Naive thymus-derived CD4-positive, alpha-beta T cell (primary cell): ENCODE measurements at regions not wholly inside any gene's neighbourhood (a gene's known extent, or its start where the extent isn't known, plus 50 kb on each side); places are given as distances from the start of the nearest gene placed in this dataset.

Experiments used
- ATAC-seq: fragments of 150-1000 bp; cut with Tn5 transposase; 2 replicates; pipeline ENCODE4 v1.10.0; 2021; ENCODE audit warnings: mild to moderate bottlenecking, moderate library complexity
- CTCF ChIA-PET: fragments of 350-600 bp; sonication (Branson Sonifier 250); formaldehyde crosslinking; loops from one replicate; lab custom pipeline; 2021; ENCODE audit warnings: antibody characterized with exemption; lab: Charles Lee
- POLR2A ChIA-PET: fragments of 350-600 bp; sonication (Branson Sonifier 250); formaldehyde crosslinking; loops from one replicate; lab custom pipeline; 2021; ENCODE audit warnings: antibody characterized with exemption, inconsistent platforms; lab: Charles Lee
- DNase-seq, 9 donors: peaks; one replicate each; pipeline versions ENCODE4 v3.0.0 to v3.0.0-alpha.2; 2020 to 2022; ENCODE audit warnings: mixed read lengths in 1 of 9
- H3K27ac ChIP-seq: one replicate; pipeline ENCODE4 v1.7.0; 2013; ENCODE audit warnings: mild to moderate bottlenecking, low read depth, low read length, moderate library complexity
- H3K27me3 ChIP-seq, 2 donors: one replicate each; pipeline ENCODE4 v1.7.0; 2013; ENCODE audit warnings: low read length in 2 of 2, mild to moderate bottlenecking in 2 of 2, moderate library complexity in 2 of 2; ENCODE audit not compliant: control insufficient read depth in 2 of 2, insufficient read depth in 2 of 2
- H3K36me3 ChIP-seq, 3 experiments: 1 replicate in 2 of 3; 2 replicates in 1 of 3; pipeline ENCODE4 v1.7.0; 2013; ENCODE audit warnings: low read length in 3 of 3, mild to moderate bottlenecking in 3 of 3, moderate library complexity in 1 of 3; ENCODE audit not compliant: insufficient read depth in 3 of 3, control insufficient read depth in 2 of 3
- H3K4me1 ChIP-seq, 2 donors: one replicate each; pipeline ENCODE4 v1.7.0; 2013; ENCODE audit warnings: low read length in 2 of 2, mild to moderate bottlenecking in 2 of 2, moderate library complexity in 1 of 2; ENCODE audit not compliant: control insufficient read depth in 2 of 2, insufficient read depth in 2 of 2
- H3K4me3 ChIP-seq: 2 replicates; pipeline ENCODE4 v1.7.0; 2013; ENCODE audit warnings: mild to moderate bottlenecking, low read length
- H3K9me3 ChIP-seq, 3 experiments: 1 replicate in 2 of 3; 2 replicates in 1 of 3; pipeline ENCODE4 v1.7.0; 2013; ENCODE audit warnings: low read length in 3 of 3; ENCODE audit not compliant: control insufficient read depth in 2 of 3
- H3K27ac Mint-ChIP-seq, 9 donors: one replicate each; pipeline ENCODE4 v1.8.0; 2020 to 2022; ENCODE audit warnings: mixed read lengths in 9 of 9, mild to moderate bottlenecking in 8 of 9, moderate library complexity in 5 of 9, inconsistent platforms in 2 of 9
- H3K27me3 Mint-ChIP-seq, 5 donors: one replicate each; pipeline ENCODE4 v1.8.0; 2021 to 2022; ENCODE audit warnings: mixed read lengths in 5 of 5, mild to moderate bottlenecking in 1 of 5
- H3K36me3 Mint-ChIP-seq, 5 donors: one replicate each; pipeline ENCODE4 v1.8.0; 2020 to 2022; ENCODE audit warnings: mixed read lengths in 5 of 5, mild to moderate bottlenecking in 3 of 5, inconsistent platforms in 1 of 5
- H3K4me1 Mint-ChIP-seq, 7 donors: one replicate each; pipeline ENCODE4 v1.8.0; 2020 to 2022; ENCODE audit warnings: mixed read lengths in 7 of 7, mild to moderate bottlenecking in 3 of 7, inconsistent platforms in 1 of 7
- H3K4me3 Mint-ChIP-seq, 10 donors: one replicate each; pipeline ENCODE4 v1.8.0; 2020 to 2022; ENCODE audit warnings: mild to moderate bottlenecking in 10 of 10, mixed read lengths in 10 of 10, moderate library complexity in 6 of 10, inconsistent platforms in 2 of 10
- H3K9me3 Mint-ChIP-seq, 11 donors: one replicate each; pipeline ENCODE4 v1.8.0; 2020 to 2022; ENCODE audit warnings: mixed read lengths in 11 of 11, mild to moderate bottlenecking in 4 of 11, inconsistent platforms in 1 of 11, moderate library complexity in 1 of 11
- intact Hi-C, 2 donors: fragments of 100-400 bp; cut with micrococcal nuclease; formaldehyde crosslinking; loops; one replicate each; pipeline ENCODE4 v1.15.1; 2023

DNA sequence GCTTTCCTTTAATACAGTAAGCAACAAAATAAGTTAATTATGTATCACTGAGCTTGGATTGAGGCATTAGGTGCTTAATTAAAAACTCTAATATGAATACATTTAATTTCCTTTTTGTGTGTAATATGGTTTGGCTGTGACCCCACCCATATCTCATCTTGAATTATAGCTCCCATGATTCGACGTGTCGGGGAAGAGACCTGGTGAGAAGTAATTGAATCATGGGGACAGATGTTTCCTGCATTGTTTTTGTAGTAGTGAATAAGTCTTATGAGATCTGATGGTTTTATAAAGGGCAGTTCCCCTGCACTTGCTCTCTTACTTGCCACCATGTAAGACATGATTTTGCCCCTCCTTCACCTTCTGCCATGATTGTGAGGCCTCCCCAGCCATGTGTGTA lies 325.4 kb upstream of the CDH7 start:
- no peaks in the 10 kb centered on the region for H3K9me3 ChIP-seq
- no peaks in the 10 kb centered on the region for H3K27me3 ChIP-seq
- intact Hi-C loops = no loop called here
- Mint-ChIP-seq H3K27me3 (no peaks in the 10 kb centered on the region), H3K36me3 (no peaks in the 10 kb centered on the region), H3K4me1 (no peaks in the 10 kb centered on the region), H3K4me3 (no peak overlapping the region), H3K9me3 (peaks cover 0 to 22% (median 6%) of the 10 kb centered on the region in 11 donors), H3K27ac (no peak overlapping the region)
- ChIA-PET POLR2A (no interaction called here), CTCF (no interaction called here)
- no peak for ATAC-seq
- no peaks in the 10 kb centered on the region for H3K4me1 ChIP-seq
- H3K4me3 ChIP-seq = no peak overlapping the region
- H3K27ac ChIP-seq = no peak overlapping the region
- H3K36me3 ChIP-seq = no peaks in the 10 kb centered on the region
- DNase-seq = no peak

GRCh38 chr18:65423776-65424175 lies 327.0 kb upstream of the CDH7 start:
- ChIA-PET CTCF (no interaction called here), POLR2A (no interaction called here)
- Mint-ChIP-seq H3K27me3 (no peaks in the 10 kb centered on the region), H3K4me3 (no peak overlapping the region), H3K4me1 (no peaks in the 10 kb centered on the region), H3K36me3 (no peaks in the 10 kb centered on the region), H3K9me3 (peaks cover 0 to 24% (median 6%) of the 10 kb centered on the region in 11 donors), H3K27ac (no peak overlapping the region)
- H3K36me3 ChIP-seq = no peaks in the 10 kb centered on the region
- H3K4me3 ChIP-seq = no peak overlapping the region
- no peaks in the 10 kb centered on the region for H3K27me3 ChIP-seq
- H3K9me3 ChIP-seq = no peaks in the 10 kb centered on the region
- intact Hi-C loops = no loop called here
- DNase-seq (no peak), ATAC-seq (no peak)
- no peak overlapping the region for H3K27ac ChIP-seq
- H3K4me1 ChIP-seq = no peaks in the 10 kb centered on the region

- H3K9me3 Mint-ChIP-seq = peaks cover 0 to 25% (median 4%) of the 10 kb centered on the region in 11 donors
- CTCF ChIA-PET = no interaction called here
- no peaks in the 10 kb centered on the region for H3K4me1 Mint-ChIP-seq
These were observed 328.2 kb upstream of the CDH7 start for GRCh38 chr18:65422544-65423136.

DNA sequence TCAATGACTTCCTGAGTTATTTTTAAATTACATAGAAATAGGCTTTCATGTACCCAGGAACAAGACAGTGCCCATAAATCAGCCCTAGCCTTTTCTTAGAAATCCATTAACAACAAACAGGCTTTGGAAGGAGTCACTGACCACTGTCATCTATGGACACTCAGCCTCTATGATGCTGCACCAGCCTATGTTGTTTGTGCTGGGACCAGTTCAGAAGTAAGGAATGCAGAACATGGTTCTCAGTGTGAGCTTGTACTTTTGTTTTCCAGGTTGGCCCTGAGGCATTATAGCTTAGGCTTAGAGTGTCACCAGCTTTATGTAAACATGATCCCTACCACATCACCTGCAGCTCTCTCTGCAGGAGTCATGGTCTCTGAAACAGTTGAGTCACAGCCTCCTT lies 335.7 kb upstream of the CDH7 start:
- no peaks in the 10 kb centered on the region for H3K27me3 Mint-ChIP-seq
- H3K27ac Mint-ChIP-seq = no peak overlapping the region
- no peaks in the 10 kb centered on the region for H3K9me3 ChIP-seq

More at GRCh38 chr18:65422544-65423136, 328.2 kb upstream of the CDH7 start:
- Histone ChIP-seq H3K36me3 (no peaks in the 10 kb centered on the region), H3K4me3 (no peak overlapping the region), H3K4me1 (no peaks in the 10 kb centered on the region), H3K27me3 (no peaks in the 10 kb centered on the region), H3K27ac (no peak overlapping the region), H3K9me3 (no peaks in the 10 kb centered on the region)
- Mint-ChIP-seq H3K27me3 (no peaks in the 10 kb centered on the region), H3K27ac (no peak overlapping the region), H3K36me3 (no peaks in the 10 kb centered on the region), H3K4me3 (no peak overlapping the region)
- intact Hi-C loops = no loop called here
- ATAC-seq (no peak), DNase-seq (no peak)
- POLR2A ChIA-PET = no interaction called here

DNA sequence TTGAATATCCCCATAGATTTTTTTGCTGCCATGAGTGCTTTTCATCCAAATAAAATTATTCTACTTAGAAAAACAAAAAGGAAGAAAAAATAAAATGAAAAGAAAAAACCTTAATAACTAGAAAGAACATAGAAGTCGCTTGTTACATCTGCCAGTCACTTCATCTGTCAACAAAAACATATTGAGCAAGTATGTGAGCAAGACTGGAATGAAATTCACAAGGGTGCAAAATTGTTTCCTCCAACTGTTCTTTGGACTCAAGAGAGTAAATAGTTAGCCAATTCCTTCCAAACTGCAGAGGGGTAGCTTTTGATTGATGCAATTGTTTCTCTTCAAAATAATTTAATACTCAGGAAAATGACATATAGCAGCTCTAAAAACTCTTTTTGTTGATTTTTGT lies 336.3 kb upstream of the CDH7 start:
- Histone ChIP-seq H3K36me3 (no peaks in the 10 kb centered on the region), H3K27ac (no peak overlapping the region), H3K9me3 (no peaks in the 10 kb centered on the region), H3K4me1 (no peaks in the 10 kb centered on the region), H3K27me3 (no peaks in the 10 kb centered on the region), H3K4me3 (no peak overlapping the region)
- intact Hi-C loops = no loop called here
- Mint-ChIP-seq H3K9me3 (peaks cover 0 to 19% (median 3%) of the 10 kb centered on the region in 11 donors), H3K36me3 (no peaks in the 10 kb centered on the region), H3K4me1 (no peaks in the 10 kb centered on the region), H3K27me3 (no peaks in the 10 kb centered on the region), H3K4me3 (no peak overlapping the region), H3K27ac (no peak overlapping the region)
- ATAC-seq (no peak), DNase-seq (no peak)
- ChIA-PET POLR2A (no interaction called here), CTCF (no interaction called here)

More for the DNA sequence above, 335.7 kb upstream of the CDH7 start:
- Histone ChIP-seq H3K36me3 (no peaks in the 10 kb centered on the region), H3K4me1 (no peaks in the 10 kb centered on the region), H3K27ac (no peak overlapping the region), H3K27me3 (no peaks in the 10 kb centered on the region), H3K4me3 (no peak overlapping the region)
- Mint-ChIP-seq H3K9me3 (peaks cover 0 to 19% (median 3%) of the 10 kb centered on the region in 11 donors), H3K4me1 (no peaks in the 10 kb centered on the region), H3K36me3 (no peaks in the 10 kb centered on the region), H3K4me3 (no peak overlapping the region)
- intact Hi-C loops = no loop called here
- ATAC-seq (no peak), DNase-seq (no peak)
- CTCF ChIA-PET = no interaction called here
- POLR2A ChIA-PET = no interaction called here

GRCh38 chr18:65411061-65411460 lies 339.8 kb upstream of the CDH7 start:
- no peaks in the 10 kb centered on the region for H3K4me1 ChIP-seq
- ATAC-seq (no peak), DNase-seq (no peak)
- Mint-ChIP-seq H3K27ac (no peak overlapping the region), H3K36me3 (no peaks in the 10 kb centered on the region), H3K27me3 (no peaks in the 10 kb centered on the region), H3K9me3 (peaks cover 0 to 12% (median 2%) of the 10 kb centered on the region in 11 donors), H3K4me1 (no peaks in the 10 kb centered on the region), H3K4me3 (no peak overlapping the region)
- ChIA-PET POLR2A (no interaction called here), CTCF (no interaction called here)
- H3K9me3 ChIP-seq = no peaks in the 10 kb centered on the region
- H3K36me3 ChIP-seq = no peaks in the 10 kb centered on the region
- H3K27ac ChIP-seq = no peak overlapping the region
- no peak overlapping the region for H3K4me3 ChIP-seq
- intact Hi-C loops = no loop called here
- H3K27me3 ChIP-seq = no peaks in the 10 kb centered on the region

GRCh38 chr18:65409261-65409660 lies 341.6 kb upstream of the CDH7 start:
- H3K27ac ChIP-seq = no peak overlapping the region
- H3K27me3 ChIP-seq = no peaks in the 10 kb centered on the region
- Mint-ChIP-seq H3K4me1 (no peaks in the 10 kb centered on the region), H3K27me3 (no peaks in the 10 kb centered on the region), H3K27ac (no peak overlapping the region), H3K9me3 (peaks cover 0 to 14% (median 0%) of the 10 kb centered on the region in 11 donors), H3K36me3 (no peaks in the 10 kb centered on the region), H3K4me3 (no peak overlapping the region)
- ATAC-seq = no peak
- no peaks in the 10 kb centered on the region for H3K36me3 ChIP-seq
- H3K4me1 ChIP-seq = no peaks in the 10 kb centered on the region
- DNase-seq = no peak
- no peak overlapping the region for H3K4me3 ChIP-seq
- intact Hi-C loops = no loop called here
- ChIA-PET POLR2A (no interaction called here), CTCF (no interaction called here)
- H3K9me3 ChIP-seq = no peaks in the 10 kb centered on the region
